GM10266 (cell line): ENCODE measurements at regions not wholly inside any gene's neighbourhood (a gene's known extent, or its start where the extent isn't known, plus 50 kb on each side); places are given as distances from the start of the nearest gene placed in this dataset.

ENCODE experiments used
- DNase-seq: peaks from one replicate; pipeline ENCODE4 v3.0.0; 2012; ENCODE audit errors: extremely low spot score
- CTCF ChIP-seq: IDR thresholded peaks from 2 replicates; pipeline ENCODE4 v1.5.1; 2012; ENCODE audit warnings: mild to moderate bottlenecking, low read depth; ENCODE audit not compliant: control insufficient read depth, insufficient read depth; ENCODE audit errors: missing control alignments

- TF ChIP-seq CTCF: no peak
- no peak for DNase-seq
Measured at GRCh38 chr10:52665821-52666220, 106.8 kb downstream of the MBL2 start.

GRCh38 chr10:52666931-52667330 lies 105.7 kb downstream of the MBL2 start:
- TF ChIP-seq CTCF: no peak
- DNase-seq: no peak

GRCh38 chr10:52668024-52668423 lies 104.6 kb downstream of the MBL2 start:
- DNase-seq: no peak
- no peak for TF ChIP-seq CTCF

- no peak for TF ChIP-seq CTCF
- DNase-seq: no peak
Measured at GRCh38 chr10:52672880-52673279, 99.7 kb downstream of the MBL2 start.

GRCh38 chr10:52673468-52673867 lies 99.1 kb downstream of the MBL2 start:
- TF ChIP-seq CTCF: no peak
- DNase-seq: no peak

- TF ChIP-seq CTCF: no peak
- no peak for DNase-seq
Measured at GRCh38 chr10:52674474-52674873, 98.1 kb downstream of the MBL2 start.

- TF ChIP-seq CTCF: no peak
- no peak for DNase-seq
Measured at GRCh38 chr10:52677086-52677485, 95.5 kb downstream of the MBL2 start.
